ENCODE measurements at regions not wholly inside any gene's neighbourhood (a gene's known extent, or its start where the extent isn't known, plus 50 kb on each side); places are given as distances from the start of the nearest gene placed in this dataset.

DNA sequence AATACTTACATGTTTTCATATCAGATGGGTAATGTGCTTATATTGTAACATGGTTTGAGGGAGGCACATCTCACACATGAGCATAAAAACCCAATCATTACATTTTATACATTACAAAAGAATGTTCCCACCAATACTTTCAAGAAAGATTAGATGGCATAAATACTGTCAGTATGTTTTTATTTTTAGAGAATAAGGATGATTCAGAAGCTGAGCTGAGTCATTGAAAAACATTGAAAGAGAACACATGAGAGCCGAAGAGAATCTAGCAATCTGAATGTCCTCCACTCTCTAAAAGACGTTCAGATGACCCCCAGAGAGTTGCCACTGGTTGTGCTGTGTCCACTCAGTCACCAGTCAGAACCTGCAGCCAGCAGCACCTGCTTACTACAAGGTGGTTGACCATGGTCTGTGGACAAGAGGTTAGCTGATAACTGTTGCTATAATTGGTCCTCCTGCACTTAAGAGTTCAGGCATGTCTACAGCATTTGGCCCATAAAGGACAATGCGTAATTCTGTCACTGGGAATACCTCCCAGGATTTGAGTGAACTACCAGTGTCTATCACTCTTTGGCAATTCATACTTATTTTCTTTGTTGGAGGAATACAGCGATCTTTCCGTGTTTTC lies 382.2 kb upstream of the IGFBP7 start:
- DNase-seq (ENCODE audit: low read depth): no peak

DNA sequence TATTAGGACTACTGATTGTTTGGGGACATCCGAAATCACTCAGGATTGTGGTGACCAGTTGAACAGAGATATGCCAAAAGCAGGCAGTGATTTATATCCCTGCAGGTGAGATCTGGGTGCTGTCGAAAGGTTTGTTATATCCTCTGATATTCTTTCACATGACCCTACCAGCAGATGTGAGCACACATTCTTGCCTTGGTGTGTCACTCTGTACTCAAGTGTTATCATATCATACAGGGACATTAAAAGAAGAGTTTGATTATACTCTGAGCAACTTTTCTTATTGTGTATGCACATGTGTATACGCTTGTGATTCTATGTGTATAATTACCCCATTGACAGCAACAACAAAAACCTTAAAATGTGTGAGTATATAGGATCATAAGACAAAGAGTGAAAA lies 381.2 kb upstream of the IGFBP7 start:
- no peak for DNase-seq (ENCODE audit: low read depth)

DNA sequence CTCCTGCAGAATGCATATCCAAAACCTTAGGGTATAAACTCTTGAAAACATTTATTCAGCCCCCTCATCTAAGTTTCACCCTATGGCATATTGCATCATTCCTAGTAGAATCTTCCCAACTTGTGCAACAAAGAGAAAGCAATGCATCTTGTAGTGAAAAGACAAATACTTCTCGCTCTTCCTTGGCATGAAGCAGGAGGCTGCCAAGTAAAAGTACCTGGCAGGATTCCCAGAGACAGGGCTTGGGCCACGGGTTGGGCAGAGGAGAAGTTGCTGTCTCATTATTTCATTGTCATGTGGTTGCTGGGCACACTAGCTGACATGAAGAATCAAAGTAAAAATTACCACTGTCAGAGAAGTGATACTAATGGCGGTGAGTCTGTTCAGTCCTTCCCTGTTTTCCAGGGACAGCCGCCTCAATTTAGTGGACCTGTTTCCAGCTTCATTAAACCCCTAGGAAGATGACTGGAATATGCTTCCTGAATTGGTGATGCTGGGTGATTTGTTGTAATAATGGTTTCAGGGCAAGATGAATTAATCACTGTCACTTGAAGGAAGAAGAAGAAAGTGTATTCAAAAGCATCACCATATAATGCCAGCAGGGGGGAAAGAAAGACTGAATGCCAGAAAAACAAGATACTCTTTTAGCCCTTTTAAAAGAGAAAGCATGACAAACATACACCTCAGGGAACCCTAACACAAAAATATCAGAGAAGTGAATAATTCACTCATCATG lies 380.5 kb upstream of the IGFBP7 start:
- no peak for DNase-seq (ENCODE audit: low read depth)

GRCh38 chr4:57488366-57489162 lies 378.4 kb upstream of the IGFBP7 start:
- DNase-seq (ENCODE audit: low read depth): no peak

- no peak for DNase-seq (ENCODE audit: low read depth)
Observed at GRCh38 chr4:57475424-57475823, 365.2 kb upstream of the IGFBP7 start.

DNA sequence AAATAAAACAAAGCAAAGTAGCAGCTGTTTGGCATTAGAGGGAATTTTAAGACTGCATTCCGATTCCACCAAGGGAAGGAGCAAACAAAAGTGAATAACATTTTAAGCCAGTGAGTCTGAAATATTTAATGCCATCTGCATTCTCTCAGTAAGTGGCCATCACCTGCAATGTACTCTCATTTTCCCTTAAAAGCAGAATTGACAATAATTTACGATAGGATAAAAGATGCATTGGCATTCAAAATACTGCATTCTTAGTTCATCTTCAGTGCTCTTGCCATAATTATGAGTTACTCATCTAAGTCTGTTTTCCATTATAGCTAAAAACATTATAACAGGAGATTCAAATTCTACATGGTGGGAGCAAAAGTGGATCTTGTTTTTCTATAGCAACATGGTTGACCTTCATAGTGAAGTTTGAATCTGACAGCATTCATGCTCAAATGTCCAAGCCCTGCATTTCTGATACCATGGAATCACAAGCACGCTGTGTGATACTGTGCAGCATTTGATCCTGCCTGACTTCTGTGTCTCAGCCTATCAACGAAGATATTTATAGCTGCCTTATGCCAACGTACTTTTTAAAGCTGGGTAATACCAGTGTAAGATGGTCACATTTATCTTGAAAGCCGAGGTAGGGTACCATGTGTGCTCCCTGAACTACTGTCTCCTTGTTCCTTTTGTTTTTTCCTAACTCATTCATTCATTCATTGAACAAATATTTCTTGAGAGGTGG lies 355.3 kb upstream of the IGFBP7 start:
- DNase-seq (ENCODE audit: low read depth): no peak

DNA sequence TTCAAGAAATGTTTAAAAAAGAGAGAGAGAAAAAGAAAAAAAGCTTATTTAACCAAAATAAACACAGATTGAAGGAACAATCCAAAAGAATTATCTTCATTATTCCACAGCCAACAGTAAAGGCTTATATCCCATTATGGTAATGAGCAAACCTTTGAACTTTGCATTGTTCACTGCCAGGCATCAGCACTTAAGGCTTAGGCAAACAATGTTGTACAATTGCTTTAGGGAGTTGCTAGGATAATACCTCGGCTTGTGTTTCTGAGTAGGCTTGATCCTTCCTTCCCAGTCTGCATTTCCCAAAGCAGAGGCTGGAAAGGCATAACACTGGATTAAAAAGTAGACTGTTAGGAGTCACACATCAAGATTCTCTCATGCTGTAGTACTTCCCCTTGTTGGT lies 352.7 kb upstream of the IGFBP7 start:
- no peak for DNase-seq (ENCODE audit: low read depth)

- no peak for DNase-seq (ENCODE audit: low read depth)
Observed at GRCh38 chr4:57460967-57461366, 350.8 kb upstream of the IGFBP7 start.

GRCh38 chr4:57448901-57449300 lies 338.7 kb upstream of the IGFBP7 start:
- DNase-seq (ENCODE audit: low read depth): no peak

- no peak for DNase-seq (ENCODE audit: low read depth)
Observed at GRCh38 chr4:57448452-57448851, 338.3 kb upstream of the IGFBP7 start.

DNA sequence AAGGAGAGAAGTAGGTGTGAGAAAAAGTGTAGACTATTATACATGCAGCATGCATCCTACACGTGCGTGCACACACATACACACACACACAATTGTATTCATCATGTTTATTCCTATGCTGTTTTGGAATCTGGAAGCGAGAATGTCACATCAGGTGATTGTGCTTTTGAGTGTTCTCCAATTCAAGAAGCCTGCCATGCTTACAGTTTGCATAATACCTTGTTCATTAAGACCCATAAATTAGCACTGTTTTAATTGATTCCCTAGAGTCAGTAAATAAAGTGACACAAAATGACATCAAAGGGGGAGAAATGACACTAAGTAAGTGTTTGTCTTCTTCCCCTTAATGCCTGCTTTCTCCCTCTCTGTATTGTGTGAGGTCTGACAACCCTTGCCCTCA lies 336.1 kb upstream of the IGFBP7 start:
- no peak for DNase-seq (ENCODE audit: low read depth)

GRCh38 chr4:57445686-57446085 lies 335.5 kb upstream of the IGFBP7 start:
- DNase-seq (ENCODE audit: low read depth): no peak

DNA sequence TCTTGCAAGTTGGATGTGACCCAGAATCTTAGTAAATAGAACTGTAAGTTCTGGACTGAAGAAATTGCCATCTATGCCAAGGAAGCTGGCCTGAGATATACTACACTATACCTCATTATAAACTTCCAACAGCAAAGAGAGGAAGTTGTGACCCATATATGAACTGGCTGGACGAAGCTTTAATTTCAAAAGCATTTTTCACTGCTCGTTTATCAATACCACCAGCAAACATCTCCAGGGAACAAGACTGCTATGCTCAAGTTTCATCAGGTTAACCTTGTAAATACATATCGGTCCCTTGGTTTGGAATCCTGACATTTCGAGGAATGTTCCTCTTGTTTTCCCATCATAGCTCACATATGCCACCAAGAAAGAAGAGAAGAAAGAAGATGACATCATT lies 334.5 kb upstream of the IGFBP7 start:
- DNase-seq (ENCODE audit: low read depth): no peak

DNA sequence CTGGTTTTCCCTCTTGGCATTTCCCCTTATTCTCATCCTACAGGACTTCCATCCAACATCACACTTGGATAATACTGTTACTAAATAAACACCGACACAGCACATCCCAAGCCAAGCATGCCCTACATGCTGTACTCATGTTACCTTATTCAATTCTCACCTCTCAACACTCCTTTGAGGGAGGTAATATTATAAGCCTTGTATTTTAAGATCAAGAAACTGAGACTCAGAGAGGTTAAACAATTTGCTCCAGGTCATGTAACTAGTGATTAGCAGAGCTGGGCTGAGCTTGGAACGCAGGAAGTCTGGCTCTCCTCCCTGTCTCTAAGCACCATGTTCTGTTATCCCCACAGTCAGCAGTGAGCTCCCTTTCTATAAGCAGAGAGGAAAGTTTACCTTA lies 333.6 kb upstream of the IGFBP7 start:
- no peak for DNase-seq (ENCODE audit: low read depth)

DNA sequence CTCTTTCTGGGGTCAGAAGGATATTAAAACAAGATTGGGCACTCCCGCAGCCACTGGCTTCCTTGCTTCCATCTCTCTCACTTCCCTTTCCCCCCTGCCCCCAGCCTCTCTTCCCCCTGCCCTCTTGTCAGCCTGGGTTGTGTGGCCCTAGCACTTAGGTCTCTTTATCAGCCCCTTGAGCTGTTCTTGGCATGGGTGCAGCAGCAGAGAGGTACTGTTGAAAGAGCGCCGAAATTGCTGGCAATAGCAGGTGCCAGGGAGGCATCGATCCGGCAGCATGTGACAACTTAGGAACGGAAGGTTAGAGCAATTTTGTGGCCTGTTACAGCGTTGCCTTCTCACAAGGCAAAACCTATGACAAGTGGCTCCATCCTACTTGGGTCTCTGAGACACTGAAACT lies 333.1 kb upstream of the IGFBP7 start:
- DNase-seq (ENCODE audit: low read depth): no peak

DNA sequence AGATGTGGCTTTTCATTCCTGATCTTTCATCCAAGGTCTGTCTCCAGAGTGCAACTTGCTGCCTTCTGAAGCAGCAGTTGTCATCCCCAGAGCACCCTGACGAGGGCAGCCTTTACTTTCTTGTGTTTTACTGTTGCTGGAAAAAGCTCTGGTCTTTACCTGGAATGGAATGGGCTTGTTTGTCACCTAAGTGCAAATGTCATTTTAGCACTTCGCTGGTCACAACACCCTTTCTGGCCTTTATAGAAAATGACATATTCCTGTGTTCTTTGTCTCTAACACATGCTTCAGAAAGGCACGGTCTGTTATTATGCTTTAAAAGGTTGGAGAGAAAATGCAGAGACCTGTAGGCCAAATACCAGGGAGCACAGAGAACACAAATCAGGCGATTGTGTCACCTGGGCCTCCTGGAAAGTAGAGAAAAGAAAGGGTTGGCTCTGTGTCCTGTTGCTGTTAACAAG lies 332.7 kb upstream of the IGFBP7 start:
- DNase-seq (ENCODE audit: low read depth): peak; percentile 1

DNA sequence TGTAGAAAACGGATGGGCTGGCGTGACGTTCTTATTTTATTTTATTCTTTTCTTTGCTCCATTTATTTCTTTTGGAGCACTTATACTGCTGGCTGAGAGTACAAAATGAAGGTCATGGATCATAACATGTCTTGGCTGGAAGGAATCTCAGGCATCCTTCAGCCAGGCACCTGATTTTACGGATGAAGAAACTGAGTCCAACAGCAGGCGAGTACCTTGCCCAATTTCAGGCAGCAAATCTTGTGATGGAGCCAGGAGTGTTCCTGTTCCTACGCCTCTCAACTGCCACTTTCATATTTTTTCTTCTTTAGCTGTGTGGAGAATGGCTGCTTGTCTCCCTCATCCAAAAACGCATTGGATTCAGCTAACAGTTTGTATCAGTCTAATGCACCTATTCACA lies 332.1 kb upstream of the IGFBP7 start:
- DNase-seq (ENCODE audit: low read depth): no peak

- no peak for DNase-seq (ENCODE audit: low read depth)
Observed at GRCh38 chr4:57437649-57438048, 327.5 kb upstream of the IGFBP7 start.

GRCh38 chr4:57435300-57435699 lies 325.1 kb upstream of the IGFBP7 start:
- no peak for DNase-seq (ENCODE audit: low read depth)

DNA sequence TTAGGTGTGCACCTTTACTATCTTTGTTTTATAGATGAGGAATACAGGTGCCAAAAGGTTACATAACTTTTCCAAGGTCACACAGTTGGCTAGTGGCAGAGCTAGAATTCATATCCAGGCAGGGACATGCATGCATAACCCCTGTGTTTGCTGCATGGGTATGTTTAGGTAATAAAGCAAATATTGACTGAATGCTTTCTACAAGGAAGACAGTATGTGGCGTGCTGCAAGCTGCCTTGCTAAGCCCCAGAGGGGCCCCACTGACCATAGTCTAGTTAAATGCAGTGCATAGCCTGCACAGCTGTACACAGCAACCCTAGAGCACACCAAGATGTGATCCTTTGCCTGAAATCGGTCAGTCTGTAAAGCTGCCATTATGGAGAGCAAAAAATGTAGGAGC lies 320.5 kb upstream of the IGFBP7 start:
- DNase-seq (ENCODE audit: low read depth): no peak

DNA sequence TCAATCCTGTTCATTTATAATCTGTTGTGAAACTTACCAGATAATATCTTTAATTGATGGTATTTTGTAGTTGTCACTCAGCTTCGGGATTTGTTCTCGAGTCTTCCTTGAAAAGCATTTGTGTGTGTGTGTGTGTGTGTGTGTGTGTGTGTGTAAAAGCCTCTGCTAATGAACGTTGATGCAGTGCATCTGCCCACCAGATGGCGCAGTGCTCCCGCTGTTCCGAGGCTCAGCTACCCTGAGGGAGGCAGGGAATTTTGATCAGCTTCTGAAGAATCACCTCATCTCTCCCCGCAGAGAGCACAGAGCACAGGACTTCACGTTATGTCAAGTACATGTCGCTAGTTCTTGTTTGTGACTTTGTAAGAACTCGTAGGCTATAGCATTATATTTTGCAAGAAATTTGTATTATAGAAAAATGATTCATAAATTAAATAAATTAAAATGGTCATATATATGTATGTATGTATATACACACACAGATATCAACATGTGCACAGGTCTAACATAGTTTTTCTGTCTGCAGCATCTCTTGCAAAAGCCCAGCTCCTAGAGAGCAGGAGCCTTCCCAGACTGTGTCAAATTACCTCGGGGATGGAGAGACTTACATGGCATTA lies 316.7 kb upstream of the IGFBP7 start:
- DNase-seq (ENCODE audit: low read depth): peak; percentile 26

DNA sequence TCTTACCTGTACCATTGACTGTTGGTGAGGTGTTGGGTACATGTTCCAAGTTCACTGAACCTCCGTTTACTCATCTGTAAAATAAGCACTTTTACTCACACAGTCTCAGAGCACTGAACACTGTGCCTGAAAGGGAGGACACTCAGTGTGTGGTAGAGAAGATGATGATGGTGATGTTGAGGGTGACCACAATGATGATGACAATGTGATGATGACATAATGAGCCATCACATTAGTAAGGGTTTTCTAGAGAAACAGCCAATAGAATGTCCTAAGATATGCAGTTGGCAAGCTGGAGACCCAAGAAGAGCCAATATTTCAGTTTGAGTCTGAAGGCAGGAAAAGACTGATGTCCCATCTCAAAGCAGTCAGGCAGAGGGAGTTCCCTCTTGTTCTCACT lies 315.4 kb upstream of the IGFBP7 start:
- no peak for DNase-seq (ENCODE audit: low read depth)

Measured in LHCN-M2 (cell line).